NCI-H1092 (cell line): ENCODE measurements at regions not wholly inside any gene's neighbourhood (a gene's known extent, or its start where the extent isn't known, plus 50 kb on each side); places are given as distances from the start of the nearest gene placed in this dataset.

Experiments
- DNase-seq: peaks from one replicate; lab custom pipeline; 2025; lab: John Stamatoyannopoulos, UW

DNA sequence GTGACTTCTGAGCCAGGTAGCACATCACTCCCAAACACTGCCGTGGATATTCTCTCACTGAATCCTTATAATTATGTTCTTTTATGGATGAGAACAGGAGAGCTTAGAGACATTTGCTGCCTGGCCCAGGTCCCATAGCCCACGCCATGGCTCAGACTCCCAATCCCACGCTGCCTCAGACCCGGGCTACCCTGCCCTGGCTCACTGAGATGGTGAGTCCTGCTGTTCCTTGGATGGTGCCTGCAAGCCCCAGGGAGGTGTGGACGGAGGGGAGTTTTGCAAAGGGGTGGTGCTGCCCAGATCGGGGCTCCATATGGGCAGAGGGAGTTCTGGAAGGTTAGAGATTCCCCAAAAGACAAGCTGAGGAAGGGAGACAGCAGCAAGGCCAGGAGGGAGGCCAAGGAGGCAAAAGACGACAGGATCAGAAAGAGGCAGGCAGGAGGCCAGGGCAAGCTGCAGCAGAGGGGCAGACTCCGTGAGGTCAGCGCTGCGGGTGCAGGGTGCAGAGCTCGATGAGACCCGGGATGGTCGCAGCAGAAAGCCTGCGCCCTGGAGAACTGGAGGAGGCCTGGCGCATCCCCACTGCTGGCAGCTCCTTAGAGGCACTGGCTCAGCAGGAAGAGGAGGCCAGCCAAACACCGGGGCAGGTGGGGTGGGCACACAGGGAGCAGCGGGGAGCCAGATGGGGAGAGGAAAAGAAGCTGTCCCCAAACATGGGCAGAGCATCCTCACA, 95.7 kb upstream of the ALDH1A3 start:
- DNase-seq: no peak

DNA sequence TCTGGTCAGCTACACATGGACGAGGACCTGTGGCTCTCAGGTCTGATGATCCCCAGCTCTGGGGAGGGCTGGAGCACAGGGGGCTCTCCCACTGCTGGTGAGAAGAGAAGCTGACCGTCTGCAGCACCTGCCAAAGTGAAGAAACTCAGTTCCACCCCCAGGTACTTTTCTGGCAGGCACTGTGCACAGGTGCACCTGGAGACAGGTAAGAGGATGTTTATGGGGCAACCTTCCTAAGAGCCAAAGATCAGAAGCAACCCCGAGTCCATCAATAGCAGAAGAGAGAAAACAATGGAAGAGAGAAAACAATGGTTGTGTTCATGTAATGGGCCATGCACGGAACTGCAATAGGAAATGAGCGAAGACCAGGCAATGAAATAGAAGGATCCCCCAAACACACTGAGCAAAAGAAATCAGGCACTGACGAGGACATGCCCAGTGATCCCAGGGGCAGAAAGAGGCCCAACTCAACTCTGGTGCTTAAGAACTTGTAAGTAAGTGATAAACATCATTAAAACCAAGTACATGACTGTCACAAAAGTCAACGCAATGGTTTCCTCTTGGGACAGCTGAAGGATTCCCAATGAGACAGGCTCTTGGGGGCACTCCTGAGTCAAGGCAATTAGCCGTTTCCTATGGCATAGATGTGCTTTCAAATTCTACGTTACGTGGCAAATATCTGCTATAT, 95.0 kb upstream of the ALDH1A3 start:
- DNase-seq: no peak

DNA sequence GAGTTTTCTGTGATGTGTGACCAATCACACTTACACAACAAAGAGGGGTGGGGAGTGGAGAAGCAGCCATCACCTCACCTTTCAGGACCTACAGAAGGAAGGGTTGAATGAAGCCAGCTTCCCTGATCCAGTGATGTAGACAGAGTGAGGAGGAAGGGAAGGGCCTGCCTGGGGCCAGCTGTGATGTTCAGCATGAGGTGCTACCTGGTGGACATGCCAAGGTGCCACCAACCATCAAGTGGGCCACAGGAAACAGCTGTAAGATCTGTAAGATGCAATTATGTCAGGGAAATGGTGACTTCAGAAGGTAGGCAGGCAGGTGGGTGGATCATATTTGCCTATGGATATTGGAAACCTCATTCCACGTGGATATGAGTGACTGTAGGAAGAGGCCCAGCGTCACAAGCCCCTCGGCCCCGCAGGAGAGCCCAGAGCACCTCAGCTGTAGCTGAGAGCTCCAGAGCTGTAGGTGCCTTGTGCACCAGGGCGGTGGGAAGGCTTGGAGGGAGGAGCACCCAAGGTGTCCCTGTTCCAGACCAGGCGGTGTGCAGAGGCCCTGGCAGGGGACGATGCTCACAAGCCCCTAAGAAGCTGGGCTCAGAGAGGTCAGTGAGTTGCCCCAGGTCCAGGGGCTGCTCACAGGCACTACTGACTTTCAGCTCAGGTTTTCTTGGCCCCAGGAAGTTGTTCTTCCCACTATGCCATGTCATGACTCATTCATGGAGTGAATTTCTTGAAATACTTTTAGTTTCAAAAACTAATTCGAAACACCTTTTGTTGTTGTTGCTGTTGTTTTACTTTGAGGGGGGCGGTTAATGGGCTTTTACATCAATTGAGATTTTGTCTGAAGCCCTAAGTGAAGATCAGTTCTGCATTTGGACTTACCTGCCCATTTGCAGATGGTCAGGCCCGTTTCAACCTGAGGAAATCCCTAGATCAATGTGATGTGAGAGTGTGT, 94.2 kb upstream of the ALDH1A3 start:
- no peak for DNase-seq

DNA sequence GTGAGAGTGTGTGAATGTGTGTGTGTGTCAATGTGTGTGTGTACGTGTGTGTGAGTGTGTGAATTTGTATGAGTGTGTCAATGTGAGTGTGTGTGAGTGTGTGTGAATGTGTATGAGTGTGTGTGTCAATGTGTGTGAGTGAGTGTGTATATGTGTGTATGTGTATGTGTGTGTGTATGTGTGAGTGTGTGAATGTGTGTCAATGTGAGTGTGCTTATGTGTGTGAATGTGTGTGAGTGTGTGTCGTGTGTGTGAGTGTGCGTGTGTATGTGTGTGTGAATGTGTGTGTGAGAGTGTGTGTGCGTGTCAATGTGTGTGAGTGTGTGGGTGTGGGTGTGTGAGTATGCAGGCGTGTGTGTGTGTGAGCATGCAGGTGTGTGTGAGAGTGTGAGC, 93.5 kb upstream of the ALDH1A3 start:
- DNase-seq: no peak

DNA sequence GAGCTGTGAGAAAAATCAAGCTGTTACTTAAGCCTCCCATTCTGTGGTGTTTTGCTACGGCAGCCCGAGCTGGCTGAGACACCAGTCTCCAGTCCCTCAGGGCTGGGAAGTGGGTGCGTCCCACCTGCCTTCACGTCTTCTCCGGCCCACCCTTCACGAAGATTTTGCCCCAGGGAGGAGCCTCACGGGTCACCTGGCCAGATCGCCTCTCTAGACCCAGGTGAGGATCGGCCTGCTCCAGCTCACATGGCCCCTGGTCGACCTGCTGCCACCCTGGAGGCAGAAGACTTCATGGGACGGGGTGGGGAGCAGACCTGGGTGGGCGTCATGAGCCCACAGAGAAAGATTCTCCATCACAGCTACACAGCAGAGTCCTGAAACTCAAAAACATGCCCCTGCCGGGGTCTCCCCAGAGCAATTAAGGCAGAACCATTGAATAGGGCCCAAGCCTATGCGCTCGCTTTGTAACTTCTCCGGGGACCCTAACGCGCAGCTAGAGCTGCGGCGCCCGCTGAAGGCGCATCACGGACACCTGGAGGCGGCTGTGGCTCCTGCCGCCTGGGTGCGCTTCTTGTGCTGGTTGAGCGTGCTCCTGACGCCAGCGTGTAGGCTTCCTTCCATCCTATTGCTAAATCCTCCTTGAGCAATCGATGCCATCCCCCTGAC, 92.6 kb upstream of the ALDH1A3 start:
- DNase-seq: no peak

DNA sequence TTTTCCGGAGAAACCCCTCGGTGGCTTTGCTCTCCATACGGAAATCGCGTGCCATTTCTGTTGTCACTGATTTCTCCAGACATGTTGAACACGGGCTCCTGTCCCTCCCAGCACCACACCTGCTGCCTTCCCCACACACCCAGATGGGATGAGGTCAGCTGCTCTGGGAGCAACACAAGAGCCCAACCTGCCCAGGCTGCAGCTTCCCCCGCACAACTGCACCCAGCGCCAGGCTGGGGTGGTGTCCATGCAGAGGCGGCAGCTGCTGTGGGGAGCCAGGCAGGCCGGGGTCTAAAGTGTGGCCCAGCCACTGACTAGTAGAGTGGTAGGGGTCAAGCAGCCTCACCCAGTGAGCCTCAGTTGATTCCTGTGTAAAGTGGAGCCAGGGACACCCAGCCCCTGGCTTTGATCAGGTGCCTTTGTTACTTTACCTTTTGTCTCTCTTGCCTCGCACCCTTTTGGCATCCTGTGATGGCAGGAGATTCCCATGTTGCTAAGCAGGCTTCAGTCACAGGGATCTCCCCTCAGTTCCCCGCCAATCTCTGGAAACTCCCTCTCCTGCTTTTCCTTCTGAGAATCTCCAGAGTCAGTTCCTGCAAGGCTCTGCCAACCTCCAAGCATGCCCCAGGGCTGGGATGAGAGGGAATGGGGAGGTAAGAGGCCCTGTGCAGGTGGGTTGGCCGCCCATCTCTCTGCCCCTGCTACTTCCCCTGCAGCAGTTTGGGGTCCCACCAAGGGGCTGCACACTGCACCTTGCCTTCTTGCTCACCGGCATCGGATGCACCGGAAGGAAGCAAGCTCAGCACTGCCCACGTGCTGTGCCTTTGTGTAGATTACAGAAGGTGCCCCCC, 91.8 kb upstream of the ALDH1A3 start:
- DNase-seq: no peak

DNA sequence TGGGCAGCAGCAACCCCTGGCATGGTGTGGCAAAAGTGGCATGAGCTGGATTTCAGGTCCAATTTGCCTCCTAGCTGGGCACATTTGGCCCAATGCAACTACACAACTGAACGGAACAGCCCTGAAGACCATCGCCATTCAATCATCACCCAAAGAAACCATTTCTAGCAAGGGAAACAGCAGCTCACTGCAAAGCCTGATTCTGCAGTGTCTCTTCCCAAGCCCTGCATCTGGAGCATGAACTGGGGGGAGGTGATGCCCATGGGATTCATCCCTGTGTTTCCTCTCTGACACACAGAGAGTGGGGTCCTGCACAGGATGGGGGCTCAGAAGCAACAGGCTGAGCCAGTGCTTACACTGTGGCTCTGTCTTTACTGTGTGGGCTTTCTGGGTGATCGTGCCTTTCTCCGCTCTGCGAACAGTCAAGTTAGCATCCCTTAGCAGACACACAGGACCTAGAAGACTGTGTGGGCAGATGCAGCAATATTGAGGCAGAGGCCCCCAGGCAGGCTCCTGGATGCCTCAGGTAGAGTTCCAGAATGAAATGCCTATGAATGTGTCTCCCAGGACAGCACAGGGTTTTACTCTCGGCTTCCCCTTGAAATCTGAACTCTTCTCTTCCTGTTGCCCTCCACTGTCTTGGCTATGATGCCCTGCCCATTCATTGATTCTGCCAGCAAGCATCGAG, 91.1 kb upstream of the ALDH1A3 start:
- no peak for DNase-seq

DNA sequence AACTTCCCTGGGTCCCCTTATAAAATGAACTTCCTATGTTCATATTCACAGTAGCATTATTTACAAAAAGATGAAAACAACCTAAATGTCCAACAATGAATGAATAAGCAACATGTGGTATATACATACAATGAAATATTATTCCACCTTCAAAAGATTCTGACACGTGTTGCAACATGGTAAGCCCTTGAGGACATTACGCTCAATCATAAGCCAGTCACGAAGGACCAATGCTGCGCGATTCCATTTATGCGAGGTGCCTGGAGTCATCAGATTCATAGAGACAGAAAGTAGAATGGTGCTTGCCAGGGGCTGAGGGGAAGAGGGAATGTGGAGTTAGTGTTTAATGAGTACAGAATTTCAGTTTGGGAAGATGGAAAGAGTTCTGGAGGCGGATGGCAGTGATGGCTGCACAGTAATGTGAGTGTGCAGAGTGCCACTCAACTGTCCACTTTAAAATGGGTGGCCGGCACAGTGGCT, 88.8 kb upstream of the ALDH1A3 start:
- no peak for DNase-seq

DNA sequence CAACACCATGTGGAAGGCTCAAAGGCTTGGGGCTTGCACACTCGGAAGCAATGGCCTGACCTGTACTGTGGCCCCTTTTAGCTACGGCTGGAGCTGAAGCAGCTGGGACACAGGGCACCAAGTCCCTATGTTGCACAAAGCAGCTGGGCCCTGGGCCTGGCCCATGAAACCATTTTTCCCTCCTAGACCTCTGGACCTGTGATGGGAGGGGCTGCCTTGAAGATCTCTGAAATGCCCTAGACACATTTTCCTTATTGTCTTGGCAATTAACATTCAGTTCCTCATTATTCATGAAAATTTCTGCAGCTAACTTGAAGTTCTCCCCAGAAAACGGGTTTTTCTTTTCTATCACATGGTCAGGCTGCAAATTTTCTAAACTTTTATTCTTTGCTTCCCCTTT, 85.6 kb upstream of the ALDH1A3 start:
- DNase-seq: no peak

DNA sequence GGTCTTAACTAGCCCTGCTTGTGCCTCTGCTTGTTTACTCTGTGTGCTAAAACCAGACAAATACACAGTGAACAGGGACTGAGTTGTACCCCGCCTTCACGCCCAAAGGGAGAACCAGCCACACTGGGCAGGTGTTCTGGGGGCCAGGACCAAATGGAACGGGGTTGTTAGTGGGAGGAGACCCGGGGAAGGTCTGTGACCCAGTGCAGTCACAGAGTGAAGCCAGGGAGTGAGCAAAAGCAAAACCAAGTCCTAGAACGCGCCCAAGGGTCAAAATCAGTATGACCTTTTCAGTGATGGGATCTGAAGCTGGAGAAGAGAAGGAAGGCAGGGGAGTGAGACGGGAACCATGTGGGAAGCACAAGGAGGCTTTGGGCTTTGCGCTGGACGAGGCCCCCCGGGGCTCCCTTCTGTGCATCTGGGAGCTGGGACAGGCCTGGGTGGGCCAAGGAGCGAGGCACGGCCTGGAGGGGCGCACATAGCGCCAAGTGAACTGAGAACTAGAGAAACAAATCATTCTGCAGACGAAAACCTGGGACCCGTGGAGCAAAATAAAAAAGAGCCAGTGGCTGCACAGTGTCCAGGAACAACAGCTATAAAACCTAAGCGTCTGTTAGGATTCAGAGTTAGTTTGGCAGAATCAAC, 78.3 kb upstream of the ALDH1A3 start:
- no peak for DNase-seq

DNA sequence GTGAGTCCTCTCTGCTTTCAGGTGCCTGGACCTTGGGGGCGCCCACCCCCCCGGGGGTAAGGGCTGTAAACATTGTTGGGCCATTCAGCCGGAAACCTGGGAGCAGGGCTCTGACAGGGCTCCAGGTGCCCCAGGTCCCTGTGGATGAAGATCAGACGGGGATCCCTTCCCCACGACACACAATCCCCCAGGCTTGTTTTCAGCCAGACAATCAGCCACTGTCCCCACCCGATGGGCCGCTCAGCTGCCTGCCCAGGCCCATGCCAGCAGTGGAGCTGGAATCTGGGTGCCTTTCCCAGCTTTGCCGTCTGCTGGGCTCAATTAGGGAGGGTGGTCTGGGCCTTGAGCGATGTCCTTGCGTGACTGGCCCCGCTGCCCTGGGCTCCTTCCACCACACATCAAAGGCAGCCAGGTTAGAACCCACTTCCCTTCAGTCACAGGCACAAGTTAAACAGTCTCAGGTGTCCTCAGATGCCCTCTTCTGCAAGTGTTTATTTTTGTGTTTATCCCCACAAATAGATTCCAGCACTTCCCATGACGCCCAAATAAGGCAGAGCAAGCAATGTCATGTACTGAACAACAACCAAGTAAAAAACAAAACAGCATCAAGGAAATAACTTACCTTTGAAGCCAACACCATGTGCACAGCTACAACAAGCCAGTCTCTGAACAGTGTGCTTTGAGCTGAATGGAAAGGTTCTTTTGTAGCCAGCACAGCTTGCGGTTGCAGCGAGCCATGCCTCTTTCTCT, 77.0 kb upstream of the ALDH1A3 start:
- no peak for DNase-seq

DNA sequence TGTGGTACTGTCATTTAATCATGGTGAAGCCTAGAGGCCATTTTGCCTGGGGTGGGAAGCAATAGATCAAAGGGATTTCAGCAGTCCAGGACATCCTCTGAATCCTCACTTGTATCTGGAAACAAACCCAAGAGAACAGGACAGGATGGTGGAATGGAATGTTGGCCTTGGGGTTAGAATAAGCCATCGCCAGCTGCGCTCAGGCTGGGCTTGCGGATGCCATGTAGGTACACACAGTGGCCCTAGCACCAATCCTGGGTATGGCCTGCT, 76.5 kb upstream of the ALDH1A3 start:
- DNase-seq: no peak

DNA sequence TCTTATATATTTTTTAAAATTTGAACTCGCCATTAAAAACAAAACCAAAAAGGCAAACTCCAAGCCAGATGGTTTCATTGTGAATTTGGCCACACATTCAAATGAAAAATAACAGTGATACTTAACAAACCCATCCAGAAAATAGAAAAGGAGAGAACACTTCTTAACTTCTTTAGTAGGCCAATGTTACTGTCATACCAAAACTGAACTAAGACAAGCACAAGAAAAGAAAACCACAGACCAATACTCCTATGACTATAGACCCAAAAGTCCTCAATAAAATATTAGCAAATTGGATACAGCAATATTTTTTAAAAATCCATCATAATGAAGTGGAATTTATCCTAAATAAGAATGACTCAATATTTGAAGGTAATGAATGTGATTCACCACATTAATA, 73.5 kb upstream of the ALDH1A3 start:
- DNase-seq: no peak

DNA sequence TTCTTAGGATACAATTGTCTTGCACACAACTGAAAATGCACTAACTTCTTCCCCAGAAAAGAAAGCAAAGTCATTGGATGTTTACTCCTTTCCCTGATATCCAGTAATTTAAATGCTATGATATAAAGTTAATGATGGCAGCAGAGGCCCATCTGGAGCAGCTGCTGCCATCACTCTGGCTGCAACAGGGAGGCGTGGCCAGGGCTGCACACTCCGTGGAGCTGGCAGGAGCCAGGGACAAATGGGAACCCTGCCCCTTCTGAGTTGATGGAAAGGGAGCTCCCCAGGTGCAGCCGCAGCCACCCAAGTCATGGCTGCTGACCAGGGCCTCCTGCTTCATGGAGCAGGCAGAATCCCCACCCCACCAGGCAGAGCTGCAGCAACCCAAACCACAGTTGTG, 72.6 kb upstream of the ALDH1A3 start:
- no peak for DNase-seq

DNA sequence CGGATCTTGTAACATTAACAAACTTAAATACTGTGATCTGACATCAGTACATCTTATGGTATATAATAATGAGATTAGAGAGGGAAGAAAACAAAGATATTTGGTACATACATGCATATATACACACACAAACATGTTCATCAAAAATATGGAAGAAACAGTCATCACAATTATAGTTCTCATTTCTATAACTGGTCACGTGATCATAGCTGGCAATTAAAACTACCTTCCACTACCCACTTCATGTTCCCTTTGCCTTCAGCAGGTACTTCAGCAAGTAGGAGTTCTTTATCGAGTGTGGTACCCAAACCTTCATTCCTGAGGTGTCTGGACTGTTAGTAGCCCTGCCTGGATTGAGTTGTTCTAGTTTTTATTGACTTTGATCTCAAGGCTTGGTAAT, 70.9 kb upstream of the ALDH1A3 start:
- DNase-seq: no peak

DNA sequence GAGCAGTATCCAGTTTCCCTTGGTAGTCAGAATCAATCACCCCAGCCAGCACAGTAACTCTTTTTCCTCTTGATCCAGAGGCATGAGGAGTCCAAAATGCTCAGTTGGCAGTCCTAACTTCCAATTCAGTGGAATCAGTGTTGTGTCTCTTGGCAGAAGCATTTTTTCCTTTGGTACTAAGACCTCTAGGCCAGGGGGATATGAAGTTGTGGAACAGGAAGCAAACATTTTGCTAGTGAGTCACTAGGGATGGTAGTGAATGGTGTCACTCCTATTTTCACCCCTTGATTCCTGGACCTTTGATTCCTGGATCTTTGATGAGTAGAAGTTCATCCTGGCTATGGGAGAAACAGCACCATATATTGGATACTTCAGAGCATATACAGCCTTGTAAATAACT, 70.5 kb upstream of the ALDH1A3 start:
- DNase-seq: no peak

DNA sequence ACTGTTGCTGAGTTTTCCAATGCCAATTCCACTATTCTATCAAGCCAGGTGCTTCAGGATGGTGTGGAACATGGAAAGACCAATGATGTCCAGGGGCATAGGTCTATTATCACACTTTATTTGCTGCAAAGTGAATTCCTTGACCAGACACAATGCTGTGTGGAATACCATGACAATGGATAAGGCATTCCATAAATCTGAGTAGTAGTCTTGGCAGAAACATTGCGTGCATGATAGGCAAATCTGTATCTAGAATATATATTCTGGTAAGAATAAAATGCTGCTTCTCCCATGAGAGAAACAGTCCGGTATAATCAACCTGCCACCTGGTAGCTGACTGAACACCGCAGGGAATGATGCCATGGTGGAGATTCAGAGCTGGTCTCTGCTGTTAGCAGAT, 70.0 kb upstream of the ALDH1A3 start:
- no peak for DNase-seq

DNA sequence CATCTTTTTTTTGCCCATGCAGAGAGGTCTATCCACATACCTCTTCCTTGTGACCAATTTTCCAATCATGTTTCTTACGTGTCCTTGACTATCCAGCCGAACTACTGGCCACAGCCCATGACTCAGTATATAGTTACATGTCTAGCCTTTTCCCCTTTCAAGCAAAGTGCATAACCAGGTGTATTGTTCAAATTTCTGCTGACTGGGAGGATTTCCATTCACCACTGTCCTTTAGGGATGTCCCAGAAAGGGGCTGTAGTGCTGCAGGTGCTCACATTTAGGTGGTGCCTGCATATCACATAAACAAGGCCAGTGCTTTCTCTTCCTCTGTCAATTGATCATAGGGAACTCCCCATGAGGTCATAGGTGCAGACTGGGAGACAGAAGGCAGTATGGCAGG, 69.4 kb upstream of the ALDH1A3 start:
- DNase-seq: no peak

DNA sequence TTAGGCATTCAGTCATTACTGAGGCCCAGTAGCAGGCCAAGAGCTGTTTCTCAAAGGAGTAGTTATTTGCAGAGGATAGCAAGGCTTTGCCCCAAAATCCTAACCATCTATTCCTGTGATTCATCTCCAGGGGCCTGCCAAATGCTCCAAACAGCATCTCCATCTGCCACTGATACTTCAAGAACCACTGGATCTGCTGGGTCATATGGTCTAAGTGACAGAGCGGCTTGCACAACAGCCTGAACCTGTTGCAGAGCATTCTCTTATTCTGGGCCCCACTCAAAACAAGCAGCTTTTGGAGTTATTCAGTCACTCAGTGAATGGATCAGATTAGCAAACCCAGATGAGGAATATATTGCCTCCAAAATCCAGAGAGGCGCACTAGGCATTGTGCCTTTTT, 68.8 kb upstream of the ALDH1A3 start:
- no peak for DNase-seq

DNA sequence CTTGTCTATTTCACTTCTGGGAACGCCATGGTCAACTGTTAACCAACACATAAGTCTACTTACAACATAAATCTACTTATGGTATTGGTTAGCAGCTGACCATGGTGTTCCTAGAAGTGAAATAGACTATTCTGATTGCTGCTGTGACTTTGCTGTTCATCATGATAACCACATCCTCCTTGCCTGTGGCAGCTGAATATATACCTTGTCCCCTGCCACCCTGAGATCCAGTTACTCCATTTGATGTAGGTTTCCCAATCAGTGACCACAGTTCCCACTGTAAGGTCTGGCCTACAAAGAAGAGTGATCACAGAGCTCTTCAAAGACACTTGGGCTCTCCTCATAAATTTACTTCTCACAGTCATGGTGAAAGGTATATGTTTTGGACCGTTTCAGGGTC, 66.8 kb upstream of the ALDH1A3 start:
- DNase-seq: no peak
